Coronary artery (tissue), 2 donors: ENCODE measurements at regions not wholly inside any gene's neighbourhood (a gene's known extent, or its start where the extent isn't known, plus 50 kb on each side); places are given as distances from the start of the nearest gene placed in this dataset.
"Not testable (repeated sequence)": the region's sequence is repeated elsewhere in the genome, so short reads cannot be mapped to it uniquely, and the experiment has no call there.

Experiments
- DNase-seq: peaks from one replicate; pipeline ENCODE4 v3.0.0-alpha.2; 2017; ENCODE audit warnings: low spot score
- H3K27ac ChIP-seq, 2 donors: fragments of 200-600 bp; sonication (generic); one replicate each; pipeline ENCODE4 v1.5.1; 2016 to 2019
- H3K4me3 ChIP-seq: fragments of 200-600 bp; sonication (generic); 2 replicates; pipeline ENCODE4 v1.5.1; 2016; ENCODE audit warnings: mild to moderate bottlenecking, moderate library complexity
- CTCF ChIP-seq: fragments of 200-600 bp; sonication (generic); IDR thresholded peaks from one replicate; pipeline ENCODE4 v1.5.1; 2019; ENCODE audit warnings: antibody characterized with exemption

- no peak for DNase-seq
- Histone ChIP-seq H3K27ac (no peak overlapping the region), H3K4me3 (no peak overlapping the region)
- no peak for TF ChIP-seq CTCF
These were observed 175.5 kb downstream of the OR2B2 start for GRCh38 chr6:27736686-27737085.

GRCh38 chr6:27728442-27728841 is 183.8 kb downstream of the OR2B2 start:
- Histone ChIP-seq H3K27ac (no peak overlapping the region), H3K4me3 (no peak overlapping the region)
- TF ChIP-seq CTCF = no peak
- no peak for DNase-seq

- no peak overlapping the region for H3K27ac ChIP-seq
These were observed 185.6 kb downstream of the OR2B2 start for GRCh38 chr6:27726619-27727023.

GRCh38 chr6:27720607-27721580 is 191.3 kb downstream of the OR2B2 start:
- H3K4me3 ChIP-seq = no peak overlapping the region
- DNase-seq = no peak
- H3K27ac ChIP-seq = no peak overlapping the region
- no peak for TF ChIP-seq CTCF

More at GRCh38 chr6:27726619-27727023, 185.6 kb downstream of the OR2B2 start:
- no peak for DNase-seq
- TF ChIP-seq CTCF = no peak
- no peak overlapping the region for H3K4me3 ChIP-seq

- not testable (repeated sequence) for DNase-seq, H3K27ac ChIP-seq, H3K4me3 ChIP-seq
These were observed 193.2 kb downstream of the OR2B2 start for GRCh38 chr6:27719039-27719438.

GRCh38 chr6:27706431-27706830 is 205.8 kb downstream of the OR2B2 start:
- no peak for DNase-seq
- no peak overlapping the region for H3K4me3 ChIP-seq
- no peak for TF ChIP-seq CTCF
- H3K27ac ChIP-seq = no peak overlapping the region

- no peak overlapping the region for H3K4me3 ChIP-seq
- no peak for DNase-seq
- H3K27ac ChIP-seq = no peak overlapping the region
- no peak for TF ChIP-seq CTCF
These were observed 211.9 kb downstream of the OR2B2 start for GRCh38 chr6:27700337-27700736.
